Ovary (tissue), 7 donors: ENCODE measurements at regions not wholly inside any gene's neighbourhood (a gene's known extent, or its start where the extent isn't known, plus 50 kb on each side); places are given as distances from the start of the nearest gene placed in this dataset.

Source experiments
- DNase-seq, 5 donors: peaks; one replicate each; pipeline ENCODE4 v3.0.0-alpha.2; 2019 to 2020
- H3K27ac ChIP-seq, 2 donors: fragments of 200-600 bp; one replicate each; pipeline versions ENCODE4 v1.5.1 to v1.8.0; 2019 to 2022
- H3K27me3 ChIP-seq: fragments of 200-600 bp; one replicate; pipeline ENCODE4 v1.8.0; 2022
- H3K36me3 ChIP-seq: fragments of 200-600 bp; sonication (generic); one replicate; pipeline ENCODE4 v1.5.1; 2019
- H3K4me1 ChIP-seq: one replicate; pipeline ENCODE4 v1.8.1; 2013; ENCODE audit warnings: mild to moderate bottlenecking, moderate library complexity; ENCODE audit not compliant: insufficient read depth
- H3K4me3 ChIP-seq: fragments of 200-600 bp; sonication (generic); one replicate; pipeline ENCODE4 v1.5.1; 2017
- H3K9me3 ChIP-seq, 2 donors: fragments of 200-600 bp in 1 of 2; sonication (generic) in 1 of 2; one replicate each; pipeline versions ENCODE4 v1.5.1 to v1.8.1; 2013 to 2019; ENCODE audit warnings: mild to moderate bottlenecking in 1 of 2, moderate library complexity in 1 of 2
- CTCF ChIP-seq, 3 donors: fragments of 450-650 bp in 2 of 3; fragments of 200-600 bp in 1 of 3; IDR thresholded peaks; one replicate each; pipeline versions ENCODE4 v1.5.1 to v1.8.0; 2016 to 2022; ENCODE audit warnings: antibody characterized with exemption in 3 of 3, mild to moderate bottlenecking in 1 of 3
- EP300 ChIP-seq: sonication (generic); formaldehyde crosslinking; IDR thresholded peaks from one replicate; pipeline ENCODE4 v1.6.1; 2017; ENCODE audit warnings: antibody characterized with exemption
- POLR2A ChIP-seq: fragments of 450-650 bp; IDR thresholded peaks from one replicate; pipeline ENCODE4 v1.6.1; 2017; ENCODE audit warnings: antibody characterized with exemption, mild to moderate bottlenecking, moderate library complexity
- WGBS, 3 donors: extraction: QIAGEN DNeasy Blood & Tissue Kit in 1 of 3; methylation state at CpG; one replicate each; pipeline versions ENCODE4 v1.1.5 to v1.1.7; 2013 to 2017; 5-methylcytosine and 5-hydroxymethylcytosine counted together
- intact Hi-C, 4 donors: fragments of 100-400 bp; cut with DNase I; formaldehyde crosslinking; loops; one replicate each; pipeline versions ENCODE4 v1.11.0 to v1.15.1; 2022 to 2023
- donor health status: DM: no; HTN: no; CAD: no; lungs with moderate emphysema.
- donor health status: DM: no; HTN: no; CAD: no.
- donor health status: Bipolar disorder and iron deficiency.
- donor health status: DM: no; HTN: no; CAD: no.
- donor health status: DM: yes; HTN: yes; CAD: no.

GRCh38 chr2:228273159-228273558 lies 91.7 kb upstream of the SPHKAP start:
- Histone ChIP-seq H3K4me1 (no peaks in the 10 kb centered on the region), H3K27me3 (no peaks in the 10 kb centered on the region), H3K4me3 (no peak overlapping the region), H3K27ac (no peak overlapping the region), H3K36me3 (no peaks in the 10 kb centered on the region), H3K9me3 (no peaks in the 10 kb centered on the region)
- no peak for DNase-seq
- TF ChIP-seq EP300 (no peak), CTCF (IDR thresholded peaks at IDR 0.05) (no peak), POLR2A (no peak)
- intact Hi-C loops: no loop called here
- WGBS, 3 donors: 69 to 77% (median 75%) methylated on average over 6 of the region's 6 CpGs

GRCh38 chr2:228269351-228269750 lies 87.9 kb upstream of the SPHKAP start:
- no peak overlapping the region for H3K27ac ChIP-seq
- DNase-seq: no peak
- H3K9me3 ChIP-seq: no peaks in the 10 kb centered on the region
- H3K4me3 ChIP-seq: no peak overlapping the region
- no peaks in the 10 kb centered on the region for H3K36me3 ChIP-seq
- H3K27me3 ChIP-seq: no peaks in the 10 kb centered on the region
- 8 to 28% (median 13%) methylated on average over 2 of the region's 2 CpGs for WGBS, 3 donors
- TF ChIP-seq EP300: no peak
- TF ChIP-seq POLR2A: no peak
- TF ChIP-seq CTCF (IDR thresholded peaks at IDR 0.05): no peak
- H3K4me1 ChIP-seq: no peaks in the 10 kb centered on the region
- intact Hi-C loops: no loop called here

GRCh38 chr2:228268756-228269155 lies 87.3 kb upstream of the SPHKAP start:
- no peak overlapping the region for H3K4me3 ChIP-seq
- H3K27ac ChIP-seq: no peak overlapping the region
- H3K4me1 ChIP-seq: no peaks in the 10 kb centered on the region
- H3K27me3 ChIP-seq: no peaks in the 10 kb centered on the region
- no peak for DNase-seq
- 66 to 86% (median 71%) methylated on average over 1 of the region's 1 CpG for WGBS, 3 donors
- no peaks in the 10 kb centered on the region for H3K36me3 ChIP-seq
- no peak for TF ChIP-seq CTCF (IDR thresholded peaks at IDR 0.05)
- no peak for TF ChIP-seq EP300
- no peak for TF ChIP-seq POLR2A
- H3K9me3 ChIP-seq: no peaks in the 10 kb centered on the region
- intact Hi-C loops: no loop called here

- WGBS, 3 donors: 78 to 91% (median 83%) methylated on average over 2 of the region's 2 CpGs
- no peaks in the 10 kb centered on the region for H3K36me3 ChIP-seq
- no peaks in the 10 kb centered on the region for H3K4me1 ChIP-seq
- H3K27me3 ChIP-seq: no peaks in the 10 kb centered on the region
- DNase-seq: no peak
- no peak overlapping the region for H3K27ac ChIP-seq
- no peak overlapping the region for H3K4me3 ChIP-seq
- TF ChIP-seq POLR2A: no peak
- TF ChIP-seq EP300: no peak
- TF ChIP-seq CTCF (IDR thresholded peaks at IDR 0.05): no peak
- H3K9me3 ChIP-seq: no peaks in the 10 kb centered on the region
- intact Hi-C loops: no loop called here
Observed at GRCh38 chr2:228268301-228268700, 86.8 kb upstream of the SPHKAP start.

- TF ChIP-seq CTCF (IDR thresholded peaks at IDR 0.05) (no peak), EP300 (no peak), POLR2A (no peak)
- 95 to 96% (median 95%) methylated on average over 3 of the region's 3 CpGs for WGBS, 3 donors
- intact Hi-C loops: no loop called here
- no peaks in the 10 kb centered on the region for H3K9me3 ChIP-seq
- DNase-seq: no peak
- H3K27me3 ChIP-seq: no peaks in the 10 kb centered on the region
- H3K4me3 ChIP-seq: no peak overlapping the region
- H3K4me1 ChIP-seq: no peaks in the 10 kb centered on the region
- no peak overlapping the region for H3K27ac ChIP-seq
- H3K36me3 ChIP-seq: no peaks in the 10 kb centered on the region
Observed at GRCh38 chr2:228263156-228263555, 81.7 kb upstream of the SPHKAP start.
